ENCODE measurements at regions not wholly inside any gene's neighbourhood (a gene's known extent, or its start where the extent isn't known, plus 50 kb on each side); places are given as distances from the start of the nearest gene placed in this dataset.

DNA sequence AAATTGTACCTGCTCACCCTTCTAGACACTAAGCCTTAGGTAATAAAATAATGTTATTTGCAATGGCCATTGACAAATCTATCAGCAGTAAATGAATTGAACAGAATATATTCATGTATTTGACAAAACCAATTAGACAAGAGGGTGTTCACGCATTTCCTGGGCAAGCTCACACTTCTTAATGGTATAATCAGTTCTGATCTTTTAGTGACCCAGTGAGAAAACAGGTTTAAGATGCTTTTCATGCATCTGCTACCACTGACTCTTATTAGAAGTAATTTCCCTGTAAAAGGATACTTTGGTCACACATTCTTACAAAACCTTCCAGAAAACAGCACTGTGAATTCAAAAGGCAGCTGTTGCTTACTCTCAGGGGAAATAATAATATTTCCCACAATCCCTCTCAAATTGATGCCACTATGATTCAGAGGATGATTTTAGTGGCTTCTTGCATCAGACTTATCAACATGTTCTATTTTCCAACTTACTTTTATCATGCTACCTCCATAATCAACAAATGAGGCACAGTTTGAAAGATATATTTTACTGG is 313.9 kb upstream of the NWD2 start:
- DNase-seq, result no peak

DNA sequence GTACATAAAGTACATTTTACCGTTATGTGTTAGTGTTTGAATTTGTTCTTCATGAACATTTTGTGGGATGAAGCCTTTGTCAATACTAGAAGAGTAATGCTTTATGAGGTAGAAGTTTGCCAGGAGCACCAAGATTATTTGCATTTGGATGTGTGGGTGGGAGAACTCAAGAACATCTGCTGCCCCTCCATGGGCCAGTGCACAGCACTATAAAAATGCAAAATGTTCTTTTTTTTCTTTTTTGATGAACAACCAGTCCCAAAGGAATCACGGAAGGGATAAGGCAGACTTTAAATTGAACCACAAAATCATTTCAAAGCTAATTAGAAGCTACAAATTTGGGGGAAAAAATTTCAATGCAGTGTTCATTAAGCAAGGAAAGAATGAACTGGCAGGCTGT is 300.3 kb upstream of the NWD2 start:
- peak in 15 of 58 donors; percentile 1 to 60 (median 7) for DNase-seq

DNA sequence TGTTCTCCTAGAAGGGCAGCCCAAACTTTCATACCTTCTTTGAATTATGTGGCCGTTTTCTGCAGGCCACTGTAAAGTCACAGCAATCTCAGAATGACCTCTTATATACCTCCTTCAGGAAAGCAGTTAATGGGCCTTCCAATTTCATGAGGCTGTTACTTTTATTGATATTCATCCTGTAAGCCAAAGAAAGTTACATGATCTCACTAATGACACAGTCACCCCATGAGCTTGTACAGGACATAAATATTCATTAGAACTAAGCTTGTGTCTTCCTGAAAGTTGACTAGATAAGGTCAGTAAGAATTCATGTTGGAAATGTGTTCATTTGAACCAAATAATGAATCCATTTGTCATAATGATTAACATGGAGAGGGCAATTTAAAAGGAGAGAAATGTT is 283.1 kb upstream of the NWD2 start:
- no peak for DNase-seq

DNA sequence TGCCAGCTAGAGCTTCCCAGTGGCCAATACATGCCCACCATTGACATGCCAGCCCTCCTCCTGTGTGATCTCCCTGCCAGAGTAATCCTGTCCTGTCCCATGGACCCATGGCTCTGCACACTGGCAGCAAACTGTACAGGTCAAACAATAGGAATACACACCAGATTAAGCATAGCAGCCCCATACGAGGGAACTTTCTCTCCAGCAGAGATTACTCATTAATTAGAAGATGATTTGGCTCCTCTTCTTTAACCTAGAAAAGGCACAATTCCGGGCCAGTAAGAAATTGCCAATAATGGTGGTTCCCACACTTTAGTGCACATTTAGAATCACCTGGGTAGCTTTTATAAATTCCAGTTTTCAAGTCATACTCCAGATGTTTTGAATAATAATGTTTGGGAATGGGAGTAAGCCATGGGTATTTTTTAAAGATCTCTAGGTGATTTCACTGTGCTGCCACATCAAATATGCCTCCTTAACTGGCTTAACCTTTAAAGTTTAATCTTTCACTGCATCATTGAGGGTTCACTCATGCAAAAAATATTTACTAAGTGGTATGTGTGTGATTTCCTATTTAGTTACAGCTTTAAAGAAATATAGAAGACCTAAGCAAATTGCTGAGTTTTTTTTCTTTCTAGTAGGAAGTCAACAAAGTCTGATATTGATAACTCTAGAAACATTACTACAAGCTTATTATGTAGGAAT is 277.6 kb upstream of the NWD2 start:
- no peak for DNase-seq

DNA sequence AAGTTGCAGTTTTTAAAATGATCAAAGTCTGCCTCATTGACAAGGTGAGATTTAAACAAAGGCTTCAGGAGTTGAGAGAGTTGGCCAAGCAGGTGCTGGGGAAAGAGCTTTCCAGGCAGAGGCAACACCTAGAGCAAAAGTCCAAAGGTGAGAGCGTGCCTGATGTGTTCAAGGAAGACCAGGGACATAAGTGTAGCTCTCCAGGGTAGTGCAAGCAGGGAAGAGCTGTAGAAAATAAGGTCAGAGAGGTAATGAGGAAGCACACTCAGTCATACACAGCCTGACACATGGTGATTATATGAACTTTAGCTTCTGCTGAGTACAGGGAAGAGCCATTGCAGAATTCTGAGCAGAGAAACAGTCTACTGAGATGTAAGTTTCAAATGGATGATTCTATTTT is 265.0 kb upstream of the NWD2 start:
- no peak for DNase-seq

DNA sequence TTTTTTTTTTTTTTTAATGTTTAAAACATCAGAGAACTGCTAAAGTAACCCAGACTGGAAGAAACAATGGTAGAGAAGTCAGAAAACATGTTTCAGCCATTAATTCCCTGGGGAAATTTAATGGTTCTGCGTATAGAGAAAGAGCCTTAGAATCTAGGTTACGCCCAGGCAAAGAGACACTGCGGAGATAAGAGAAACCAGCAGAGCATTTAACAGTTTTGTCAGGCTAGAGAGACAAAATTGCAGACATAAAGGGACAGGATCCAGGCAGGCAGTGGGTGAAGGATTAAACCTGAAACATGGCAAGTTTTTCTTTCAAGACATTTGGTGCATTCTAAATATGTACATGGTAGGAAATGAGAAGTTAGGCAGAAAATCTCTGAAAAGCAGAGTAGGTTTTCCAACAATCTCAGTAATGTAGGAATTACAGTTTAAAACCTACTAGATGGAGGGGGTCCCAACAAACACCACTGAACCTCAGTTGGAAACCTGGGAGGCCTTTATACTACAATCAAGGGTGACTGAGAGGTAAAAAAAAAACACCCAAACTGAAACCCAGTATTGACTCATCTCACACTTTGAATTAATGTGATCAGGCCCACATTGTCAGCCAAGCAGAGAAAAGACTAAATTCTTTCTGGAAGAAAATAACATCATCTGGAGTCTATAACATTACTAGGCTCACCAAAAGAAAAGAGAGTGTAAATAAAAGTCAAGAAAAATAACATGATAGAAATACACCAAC is 254.2 kb upstream of the NWD2 start:
- DNase-seq, result peak in 5 of 58 donors; percentile 2 to 27 (median 3)

DNA sequence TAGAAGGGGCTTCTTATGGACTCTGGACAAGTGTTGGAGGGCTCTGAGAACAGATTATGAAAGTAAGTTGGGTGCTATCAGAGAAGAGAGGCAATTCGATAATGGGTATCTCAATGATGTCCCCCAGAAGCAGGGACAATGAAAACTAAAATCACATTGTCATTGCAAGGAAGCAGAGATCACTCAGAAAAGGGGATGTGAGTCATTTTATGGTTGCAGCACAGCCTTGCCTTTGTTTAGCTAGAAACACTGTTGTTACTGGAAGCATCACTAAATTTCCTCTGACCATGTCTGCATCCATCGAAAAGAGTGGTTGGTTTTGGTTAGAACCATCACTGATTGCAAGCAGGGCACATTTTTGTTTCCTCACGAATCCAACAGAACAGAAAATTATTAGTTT is 246.8 kb upstream of the NWD2 start:
- no peak for DNase-seq

DNA sequence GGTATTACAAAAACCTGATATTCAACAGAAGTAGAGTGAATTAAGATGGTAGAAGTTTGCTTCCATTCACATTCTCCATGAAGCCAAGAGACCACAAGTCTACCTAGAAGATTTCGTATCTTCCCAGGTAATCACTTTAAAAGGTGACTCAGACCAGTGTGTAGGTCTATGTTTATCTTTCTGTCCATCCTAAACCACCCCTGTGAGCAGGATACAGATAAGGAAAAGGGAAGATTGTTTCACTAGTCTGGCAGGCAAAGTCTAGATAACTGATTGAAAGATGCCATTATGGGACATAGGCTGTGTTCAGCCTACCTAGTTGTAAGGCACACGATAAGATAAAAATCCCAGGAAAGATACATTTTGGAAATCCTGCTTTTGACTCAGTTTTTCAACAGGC is 244.3 kb upstream of the NWD2 start:
- no peak for DNase-seq

DNA sequence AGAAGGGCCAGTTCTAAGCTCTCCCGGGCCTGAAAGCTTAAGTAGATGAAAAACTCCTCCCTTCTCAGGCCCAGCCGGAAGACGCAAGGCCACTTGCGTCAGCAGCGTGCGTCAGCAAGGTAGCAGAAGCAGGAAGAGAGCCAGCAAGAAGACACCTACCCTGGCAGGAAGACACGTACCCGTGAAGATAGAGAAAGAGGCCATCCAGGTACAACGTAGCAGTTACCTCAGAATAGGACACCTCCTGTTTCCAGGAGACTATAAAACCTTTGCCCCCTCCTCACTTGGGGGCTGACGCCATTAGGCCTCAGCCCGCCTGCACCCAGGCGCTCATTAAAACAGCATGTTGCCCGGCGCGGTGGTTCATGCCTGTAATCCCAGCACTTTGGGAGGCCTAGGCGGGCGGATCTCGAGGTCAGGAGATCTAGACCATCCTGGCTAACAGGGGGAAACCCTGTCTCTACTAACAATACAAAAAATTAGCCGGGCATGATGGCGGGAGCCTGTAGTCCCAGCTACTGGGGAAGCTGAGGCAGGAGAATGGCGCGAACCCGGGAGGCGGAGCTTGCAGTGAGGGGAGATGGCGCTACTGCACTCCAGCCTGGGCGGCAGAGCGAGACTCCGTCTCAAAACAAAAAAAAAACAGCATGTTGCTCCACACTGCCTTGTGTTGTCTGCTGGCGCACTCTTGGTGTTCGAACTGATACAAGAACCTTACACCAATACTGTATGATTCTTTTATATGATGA is 242.7 kb upstream of the NWD2 start:
- no peak for DNase-seq

DNA sequence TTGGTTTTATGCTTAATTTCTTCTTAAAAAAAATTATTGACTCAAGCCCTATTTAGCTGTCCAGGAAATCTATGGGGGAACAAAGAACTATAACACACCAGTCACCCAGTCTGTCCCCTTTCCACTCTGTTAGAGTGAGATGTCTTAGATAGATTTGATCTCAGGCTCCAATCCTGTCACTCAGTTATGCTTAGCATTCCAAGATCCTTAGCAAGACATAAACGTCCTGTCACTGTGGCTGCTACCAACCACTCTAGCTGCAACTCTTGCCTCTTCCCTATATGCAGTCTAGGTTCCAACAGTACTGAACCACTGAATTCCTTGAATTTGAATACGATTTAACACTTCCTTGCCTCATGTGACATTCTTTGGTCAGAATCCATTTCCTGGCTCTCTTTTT is 241.9 kb upstream of the NWD2 start:
- no peak for DNase-seq

DNA sequence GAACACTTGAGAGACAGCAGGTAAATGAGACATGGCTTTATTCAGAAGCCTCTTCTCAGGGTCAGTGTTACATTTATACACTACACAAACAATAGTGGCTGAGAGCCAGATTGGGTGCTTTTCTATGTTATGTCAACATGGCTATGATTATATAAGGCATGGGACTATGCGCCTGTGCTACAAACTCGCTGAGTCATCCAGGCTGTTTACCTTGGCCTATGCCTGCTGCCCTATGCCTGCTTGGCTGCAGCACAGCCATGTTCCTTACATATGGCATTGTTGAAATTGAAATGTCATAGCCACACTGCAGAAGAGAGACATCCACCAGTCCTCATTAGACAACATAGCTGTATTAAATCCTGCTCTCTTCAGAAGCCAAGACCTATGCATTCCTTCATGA is 236.3 kb upstream of the NWD2 start:
- no peak for DNase-seq

DNA sequence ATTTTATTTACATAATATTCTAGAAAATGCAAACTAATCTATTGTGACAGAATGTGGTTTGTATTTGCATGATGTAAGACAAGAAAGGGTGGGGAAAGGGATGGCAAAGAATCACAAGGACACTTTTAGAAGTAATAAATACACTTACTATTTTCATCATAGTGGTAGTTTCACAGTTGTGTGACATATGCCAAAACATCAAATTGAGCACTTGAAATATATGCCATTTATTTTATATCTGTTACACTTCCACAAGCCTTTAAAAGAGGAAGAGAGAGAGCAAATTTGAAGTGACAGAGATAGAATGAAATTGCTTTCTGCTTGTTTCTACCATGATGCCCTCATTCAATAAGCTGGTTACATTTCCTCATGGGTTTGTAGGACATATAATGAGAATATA is 230.0 kb upstream of the NWD2 start:
- DNase-seq, result no peak

DNA sequence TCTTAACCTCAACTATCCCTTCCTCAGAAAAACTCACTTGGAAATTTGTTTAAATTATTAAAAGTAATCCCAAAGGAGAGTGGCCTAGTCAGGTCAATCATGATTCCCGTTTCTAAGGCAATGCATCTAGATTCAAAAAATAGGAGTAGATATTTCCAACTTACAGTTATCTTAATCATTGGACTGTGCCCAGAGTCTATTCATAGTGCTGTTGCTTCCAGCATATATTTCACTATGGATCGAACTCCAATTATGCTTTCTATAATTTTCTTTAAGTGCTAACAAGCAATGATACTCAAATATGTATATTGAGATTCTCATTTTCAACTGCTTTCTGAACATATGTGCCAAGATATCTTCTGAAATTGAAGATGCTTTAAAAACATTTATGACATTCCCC is 229.2 kb upstream of the NWD2 start:
- DNase-seq, result no peak

DNA sequence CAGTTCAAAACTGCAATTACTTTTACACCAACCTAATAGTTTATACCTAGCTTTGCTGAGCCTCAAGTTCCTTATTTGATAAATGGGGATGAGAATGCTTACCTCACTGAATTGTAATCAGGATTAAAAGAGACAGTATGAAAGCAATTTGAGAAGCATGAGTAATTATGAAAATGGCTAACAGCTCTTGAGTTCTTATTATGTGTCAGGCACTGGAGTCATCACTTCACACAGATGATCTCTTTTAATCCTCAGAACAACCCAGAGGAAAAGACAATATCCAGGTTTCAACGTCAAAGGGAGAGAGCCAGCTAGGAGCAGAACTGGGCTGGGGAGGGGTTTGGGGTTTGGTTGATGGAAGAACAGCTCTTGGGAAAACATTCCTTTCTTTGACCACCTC is 221.0 kb upstream of the NWD2 start:
- DNase-seq, result no peak

DNA sequence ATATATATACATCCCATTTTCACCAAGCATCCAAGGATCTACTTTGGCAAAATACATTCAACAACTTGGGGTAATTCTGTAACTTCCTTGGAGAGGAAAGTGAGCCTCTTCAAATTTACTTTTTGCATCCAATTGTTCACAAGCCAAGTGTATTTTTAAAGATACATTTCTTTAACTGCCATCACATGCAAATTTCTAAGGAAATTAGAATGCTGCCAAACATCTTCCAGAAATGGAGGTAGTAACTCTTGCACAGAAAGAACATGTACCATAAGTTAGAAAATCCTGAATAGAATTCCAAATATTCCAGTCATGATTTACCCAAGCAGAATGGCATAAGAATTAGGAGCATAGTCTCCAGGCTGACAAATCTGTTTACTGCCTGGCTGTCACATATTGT is 220.5 kb upstream of the NWD2 start:
- DNase-seq, result no peak

DNA sequence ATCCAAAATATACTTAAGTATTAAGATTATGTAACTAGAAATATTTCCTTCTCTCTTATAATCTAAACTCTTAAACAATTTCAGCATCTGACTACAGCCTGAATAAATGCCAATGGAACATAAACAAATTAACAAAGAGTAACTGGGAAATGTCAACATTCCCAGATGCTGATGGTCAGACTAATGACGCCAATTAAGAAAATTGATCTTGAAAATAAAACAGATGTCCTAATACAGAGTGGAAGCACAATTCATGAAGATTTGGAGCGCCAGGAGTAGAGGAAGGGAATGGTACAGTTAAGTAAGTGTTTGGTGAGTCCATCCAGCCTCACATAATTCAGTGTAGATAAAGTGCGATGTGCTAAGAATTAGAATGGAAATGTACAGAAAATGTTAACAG is 203.7 kb upstream of the NWD2 start:
- DNase-seq, result no peak

DNA sequence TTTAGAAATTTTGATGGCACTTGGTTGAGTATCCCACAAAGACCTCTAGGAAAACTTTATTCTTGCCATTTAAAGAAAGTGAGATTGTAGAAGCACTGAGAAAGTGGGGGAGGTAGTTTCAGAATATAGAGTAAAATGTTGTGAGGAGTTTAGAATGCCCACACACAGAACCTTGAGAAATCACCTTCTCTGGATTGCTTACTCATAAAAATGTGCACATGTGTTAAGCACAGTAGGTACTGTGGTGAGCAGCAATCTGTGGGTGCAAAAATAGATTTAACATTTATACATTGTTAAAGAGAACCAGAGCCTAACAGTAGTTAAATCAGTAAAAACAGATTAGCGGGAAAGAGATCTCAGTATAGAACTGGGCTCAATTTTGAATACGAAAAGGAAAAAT is 201.2 kb upstream of the NWD2 start:
- DNase-seq, result peak in 1 of 58 donors; percentile 27

DNA sequence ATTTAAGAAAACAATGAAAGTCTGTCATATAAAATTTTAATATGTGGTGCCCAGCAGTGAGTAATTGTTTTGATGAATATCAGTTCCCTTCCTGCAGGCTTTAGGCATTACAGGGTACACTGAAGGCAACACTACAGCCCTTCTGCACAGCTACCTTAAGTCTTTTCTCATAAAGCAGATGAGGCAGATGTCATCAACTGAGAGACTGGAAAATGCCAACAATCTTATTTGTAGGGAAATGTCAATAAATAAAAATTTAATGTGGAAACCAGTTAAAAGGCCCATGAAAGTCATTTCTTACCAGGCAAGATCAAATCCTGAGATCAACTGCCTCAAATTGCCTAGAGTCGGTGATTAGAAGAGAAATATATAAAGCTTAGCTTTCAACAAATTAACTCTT is 193.4 kb upstream of the NWD2 start:
- no peak for DNase-seq

DNA sequence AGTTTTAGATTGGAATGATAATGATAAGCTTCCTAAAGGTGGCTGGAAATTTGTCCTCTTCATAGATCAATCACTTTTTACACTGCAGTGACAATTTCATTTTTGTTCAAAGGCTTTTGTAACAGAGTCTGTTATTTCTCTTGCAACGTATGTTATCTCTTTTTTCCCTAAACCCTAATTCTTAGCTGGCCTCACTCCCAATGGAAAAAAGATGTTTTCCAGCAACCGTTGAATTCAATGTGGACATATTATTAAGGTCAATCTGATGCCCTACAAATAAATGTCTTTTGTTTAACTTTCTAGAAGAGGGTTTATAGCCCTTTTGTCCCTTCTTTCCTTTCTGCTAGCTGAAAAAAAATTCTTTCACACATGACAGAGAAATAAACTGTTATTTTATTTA is 192.7 kb upstream of the NWD2 start:
- DNase-seq, result no peak

DNA sequence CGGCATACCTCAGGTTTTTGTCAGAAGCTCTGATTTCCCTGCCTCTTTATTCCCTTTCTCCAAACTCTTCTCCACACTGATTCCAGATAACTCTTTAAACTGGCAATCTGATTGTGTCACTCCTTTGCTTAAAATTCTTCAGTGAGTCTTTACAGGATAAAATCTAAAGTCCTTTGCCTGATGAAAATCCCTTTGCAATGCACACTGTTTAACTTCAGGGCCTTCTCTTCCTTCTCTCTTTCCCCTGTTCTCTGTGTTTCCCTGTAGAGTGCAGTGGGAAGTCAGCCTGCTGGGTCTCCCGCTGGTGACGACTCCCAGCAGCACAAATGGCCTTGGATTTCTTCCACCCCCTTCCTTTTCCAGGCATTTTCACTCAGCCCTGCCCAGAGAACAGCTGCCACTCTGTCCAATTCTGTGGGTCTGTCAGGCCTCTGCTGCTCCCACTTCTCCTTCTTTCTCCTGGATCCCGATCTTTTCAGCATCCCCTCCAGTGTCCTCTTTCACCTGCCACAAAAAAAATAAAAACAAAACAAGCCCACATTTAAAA is 189.9 kb upstream of the NWD2 start:
- DNase-seq, result peak in 2 of 58 donors; percentile 5 to 16

DNA sequence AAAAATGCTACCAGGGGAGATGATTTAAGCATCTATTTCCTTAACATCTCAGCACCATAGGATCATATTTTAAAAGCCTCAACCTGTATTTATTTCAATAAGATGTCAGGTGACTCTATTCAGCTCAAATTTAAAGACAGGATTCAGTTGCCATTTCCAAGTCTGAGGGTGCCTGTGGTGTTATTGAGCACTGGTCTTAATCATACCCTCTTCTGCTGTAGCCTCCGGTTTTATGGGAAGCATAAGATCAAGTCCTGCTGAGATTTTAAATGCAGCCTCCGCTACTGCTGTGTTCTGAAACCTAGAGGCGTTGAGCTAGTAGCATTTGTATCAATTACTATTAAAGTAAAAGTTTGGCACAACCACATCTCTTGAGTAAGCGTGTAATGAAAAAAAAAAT is 185.7 kb upstream of the NWD2 start:
- DNase-seq, result no peak

DNA sequence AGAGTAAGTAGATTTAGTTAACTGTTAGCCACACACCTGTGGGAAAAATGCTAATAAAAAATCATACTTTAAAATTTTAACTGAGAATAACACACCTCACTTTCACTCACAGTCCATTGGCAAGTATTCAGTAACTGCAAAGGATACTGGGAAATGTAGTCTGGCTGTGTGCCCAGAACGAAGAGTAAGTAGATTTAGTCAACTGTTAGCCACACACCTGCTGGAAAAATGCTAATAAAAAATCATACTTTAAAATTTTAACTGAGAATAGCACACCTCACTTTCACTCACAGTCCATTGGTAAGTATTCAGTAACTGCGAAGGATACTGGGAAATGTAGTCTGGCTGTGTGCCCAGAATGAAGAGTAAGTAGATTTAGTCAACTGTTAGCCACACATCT is 178.4 kb upstream of the NWD2 start:
- DNase-seq, result no peak

Data from anterior cingulate cortex (tissue), 58 donors.